Mesendoderm (in vitro differentiated cells): ENCODE measurements at regions not wholly inside any gene's neighbourhood (a gene's known extent, or its start where the extent isn't known, plus 50 kb on each side); places are given as distances from the start of the nearest gene placed in this dataset.

Experiments
- DNase-seq: peaks from one replicate; pipeline ENCODE4 v3.0.0; 2013
- H2AK5ac ChIP-seq: 2 replicates; pipeline ENCODE4 v1.6.1; 2013; ENCODE audit warnings: low read length, inconsistent platforms
- H2BK120ac ChIP-seq: 2 replicates; pipeline ENCODE4 v1.6.1; 2013; ENCODE audit warnings: low read depth, mild to moderate bottlenecking, low read length, moderate library complexity, mixed read lengths
- H2BK15ac ChIP-seq: replicated peaks from 2 replicates; pipeline ENCODE4 v1.6.1; 2013; ENCODE audit warnings: low read depth, mild to moderate bottlenecking, moderate library complexity
- H2BK5ac ChIP-seq: 2 replicates; pipeline ENCODE4 v1.6.1; 2013; ENCODE audit warnings: low read length, inconsistent platforms
- H3K18ac ChIP-seq: 2 replicates; pipeline ENCODE4 v1.6.1; 2013; ENCODE audit warnings: mild to moderate bottlenecking, low read length, mixed read lengths
- H3K23ac ChIP-seq: one replicate; pipeline ENCODE4 v1.6.1; 2013; ENCODE audit warnings: low read length
- H3K27ac ChIP-seq: 2 replicates; pipeline ENCODE4 v1.5.1; 2013; ENCODE audit warnings: low read depth, mild to moderate bottlenecking, inconsistent platforms, low read length, moderate library complexity
- H3K27me3 ChIP-seq: 2 replicates; pipeline ENCODE4 v1.6.1; 2013; ENCODE audit warnings: low read length, control low read depth, mild to moderate bottlenecking, inconsistent platforms; ENCODE audit not compliant: insufficient read depth, poor library complexity
- H3K36me3 ChIP-seq: 2 replicates; pipeline ENCODE4 v1.6.1; 2013; ENCODE audit warnings: low read length, inconsistent platforms; ENCODE audit not compliant: control insufficient read depth, insufficient read depth
- H3K4ac ChIP-seq: one replicate; pipeline ENCODE4 v1.6.1; 2013; ENCODE audit warnings: low read depth, mild to moderate bottlenecking, low read length, moderate library complexity
- H3K4me1 ChIP-seq: 2 replicates; pipeline ENCODE4 v1.6.1; 2013; ENCODE audit warnings: low read depth, low read length, inconsistent platforms; ENCODE audit not compliant: control insufficient read depth
- H3K4me2 ChIP-seq: 2 replicates; pipeline ENCODE4 v1.6.1; 2013; ENCODE audit warnings: low read length
- H3K4me3 ChIP-seq: 2 replicates; pipeline ENCODE4 v1.5.1; 2013; ENCODE audit warnings: mild to moderate bottlenecking, low read length
- H3K56ac ChIP-seq: one replicate; pipeline ENCODE4 v1.6.1; 2013; ENCODE audit warnings: low read length
- H3K79me1 ChIP-seq: 2 replicates; pipeline ENCODE4 v1.6.1; 2013; ENCODE audit warnings: low read length, inconsistent platforms
- H3K79me2 ChIP-seq: 2 replicates; pipeline ENCODE4 v1.6.1; 2013; ENCODE audit warnings: mild to moderate bottlenecking, low read length; ENCODE audit not compliant: control insufficient read depth, insufficient read depth
- H3K9ac ChIP-seq: 2 replicates; pipeline ENCODE4 v1.6.1; 2013; ENCODE audit warnings: low read length, inconsistent platforms
- H4K5ac ChIP-seq: one replicate; pipeline ENCODE4 v1.6.1; 2013; ENCODE audit warnings: low read length
- H4K8ac ChIP-seq: one replicate; pipeline ENCODE4 v1.6.1; 2013; ENCODE audit warnings: low read depth, mild to moderate bottlenecking, control low read depth, low read length, moderate library complexity
- WGBS: extraction: QIAGEN DNeasy Blood & Tissue Kit; methylation state at CpG from one replicate; pipeline ENCODE4 v1.1.7; 2013; ENCODE audit warnings: low lambda C conversion rate, missing lambda C conversion rate; ENCODE audit not compliant: insufficient coverage; ENCODE audit errors: extremely low coverage; 5-methylcytosine and 5-hydroxymethylcytosine counted together

GRCh38 chr1:177558372-177558771 is 387.6 kb downstream of the BRINP2 start:
- H3K79me2 ChIP-seq, result no peaks in the 10 kb centered on the region
- H3K4ac ChIP-seq, result no peak overlapping the region
- H2AK5ac ChIP-seq, result no peak overlapping the region
- no peaks in the 10 kb centered on the region for H3K4me1 ChIP-seq
- no peak overlapping the region for H3K4me2 ChIP-seq
- H3K18ac ChIP-seq, result no peak overlapping the region
- H3K4me3 ChIP-seq, result no peak overlapping the region
- H3K27ac ChIP-seq, result no peak overlapping the region
- no peaks in the 10 kb centered on the region for H3K36me3 ChIP-seq
- H2BK5ac ChIP-seq, result no peak overlapping the region
- no peak overlapping the region for H2BK15ac ChIP-seq
- DNase-seq, result no peak
- no peak overlapping the region for H3K9ac ChIP-seq
- H4K8ac ChIP-seq, result no peak overlapping the region
- H3K79me1 ChIP-seq, result no peaks in the 10 kb centered on the region
- H3K27me3 ChIP-seq, result no peaks in the 10 kb centered on the region
- no peak overlapping the region for H2BK120ac ChIP-seq
- WGBS, result no CpG with 5 or more reads among the region's 1 CpG
- H3K56ac ChIP-seq, result no peak overlapping the region
- no peak overlapping the region for H3K23ac ChIP-seq
- H4K5ac ChIP-seq, result no peak overlapping the region

GRCh38 chr1:177556163-177556562 is 385.4 kb downstream of the BRINP2 start:
- no peak overlapping the region for H2AK5ac ChIP-seq

GRCh38 chr1:177547200-177547599 is 376.4 kb downstream of the BRINP2 start:
- H3K23ac ChIP-seq, result no peak overlapping the region
- H3K4me2 ChIP-seq, result no peak overlapping the region
- H3K79me2 ChIP-seq, result no peaks in the 10 kb centered on the region
- H2BK120ac ChIP-seq, result no peak overlapping the region
- no peak overlapping the region for H2BK5ac ChIP-seq
- no peaks in the 10 kb centered on the region for H3K27me3 ChIP-seq
- no peak overlapping the region for H2AK5ac ChIP-seq
- no peak overlapping the region for H3K18ac ChIP-seq
- no peaks in the 10 kb centered on the region for H3K79me1 ChIP-seq
- H3K4me1 ChIP-seq, result no peaks in the 10 kb centered on the region
- no peaks in the 10 kb centered on the region for H3K36me3 ChIP-seq
- H4K5ac ChIP-seq, result no peak overlapping the region
- DNase-seq, result no peak
- 86% methylated on average over 1 of the region's 3 CpGs for WGBS
- H3K4ac ChIP-seq, result no peak overlapping the region
- H2BK15ac ChIP-seq, result no peak overlapping the region
- H3K27ac ChIP-seq, result no peak overlapping the region
- no peak overlapping the region for H4K8ac ChIP-seq
- no peak overlapping the region for H3K56ac ChIP-seq
- H3K9ac ChIP-seq, result no peak overlapping the region
- no peak overlapping the region for H3K4me3 ChIP-seq

More at GRCh38 chr1:177556163-177556562, 385.4 kb downstream of the BRINP2 start:
- Histone ChIP-seq H3K9ac (no peak overlapping the region), H3K36me3 (no peaks in the 10 kb centered on the region), H4K8ac (no peak overlapping the region), H3K4ac (no peak overlapping the region), H3K4me3 (no peak overlapping the region), H2BK15ac (no peak overlapping the region), H3K4me1 (no peaks in the 10 kb centered on the region), H2BK120ac (no peak overlapping the region), H2BK5ac (no peak overlapping the region), H3K4me2 (no peak overlapping the region), H3K18ac (no peak overlapping the region), H3K79me1 (no peaks in the 10 kb centered on the region), H3K79me2 (no peaks in the 10 kb centered on the region), H4K5ac (no peak overlapping the region), H3K27ac (no peak overlapping the region), H3K27me3 (no peaks in the 10 kb centered on the region), H3K23ac (no peak overlapping the region), H3K56ac (no peak overlapping the region)
- no CpG with 5 or more reads among the region's 1 CpG for WGBS
- DNase-seq, result no peak

GRCh38 chr1:177546346-177546745 is 375.6 kb downstream of the BRINP2 start:
- H2BK5ac ChIP-seq, result no peak overlapping the region
- no peak overlapping the region for H3K4me2 ChIP-seq

GRCh38 chr1:177526201-177526600 is 355.4 kb downstream of the BRINP2 start:
- H3K4me2 ChIP-seq, result no peak overlapping the region
- no peaks in the 10 kb centered on the region for H3K79me2 ChIP-seq
- H2AK5ac ChIP-seq, result no peak overlapping the region
- DNase-seq, result no peak
- no peak overlapping the region for H3K56ac ChIP-seq
- WGBS, result no CpG with 5 or more reads among the region's 1 CpG
- H3K23ac ChIP-seq, result no peak overlapping the region
- H3K18ac ChIP-seq, result no peak overlapping the region
- no peaks in the 10 kb centered on the region for H3K79me1 ChIP-seq
- H3K4me3 ChIP-seq, result no peak overlapping the region
- no peak overlapping the region for H3K4ac ChIP-seq
- no peaks in the 10 kb centered on the region for H3K27me3 ChIP-seq
- no peak overlapping the region for H2BK120ac ChIP-seq
- H2BK5ac ChIP-seq, result no peak overlapping the region
- no peak overlapping the region for H3K27ac ChIP-seq
- no peak overlapping the region for H4K5ac ChIP-seq
- no peak overlapping the region for H3K9ac ChIP-seq
- no peaks in the 10 kb centered on the region for H3K36me3 ChIP-seq
- H2BK15ac ChIP-seq, result no peak overlapping the region
- H3K4me1 ChIP-seq, result no peaks in the 10 kb centered on the region
- H4K8ac ChIP-seq, result no peak overlapping the region

More at GRCh38 chr1:177546346-177546745, 375.6 kb downstream of the BRINP2 start:
- H3K27ac ChIP-seq, result no peak overlapping the region
- no peaks in the 10 kb centered on the region for H3K27me3 ChIP-seq
- no peaks in the 10 kb centered on the region for H3K4me1 ChIP-seq
- H3K18ac ChIP-seq, result no peak overlapping the region
- no peaks in the 10 kb centered on the region for H3K79me2 ChIP-seq
- H3K79me1 ChIP-seq, result no peaks in the 10 kb centered on the region
- no peak overlapping the region for H2BK120ac ChIP-seq
- no peak overlapping the region for H2AK5ac ChIP-seq
- no peak overlapping the region for H4K8ac ChIP-seq
- no peak overlapping the region for H3K56ac ChIP-seq
- H4K5ac ChIP-seq, result no peak overlapping the region
- no peak overlapping the region for H3K23ac ChIP-seq
- DNase-seq, result no peak
- H3K36me3 ChIP-seq, result no peaks in the 10 kb centered on the region
- H3K9ac ChIP-seq, result no peak overlapping the region
- H3K4me3 ChIP-seq, result no peak overlapping the region
- no peak overlapping the region for H2BK15ac ChIP-seq
- H3K4ac ChIP-seq, result no peak overlapping the region

- Histone ChIP-seq H3K23ac (no peak overlapping the region), H2BK5ac (no peak overlapping the region), H3K56ac (no peak overlapping the region), H2AK5ac (no peak overlapping the region), H3K4me3 (no peak overlapping the region), H2BK15ac (no peak overlapping the region), H4K8ac (no peak overlapping the region), H3K79me2 (no peaks in the 10 kb centered on the region), H3K79me1 (no peaks in the 10 kb centered on the region), H3K4me2 (no peak overlapping the region), H3K27ac (no peak overlapping the region), H3K9ac (no peak overlapping the region), H4K5ac (no peak overlapping the region), H3K36me3 (no peaks in the 10 kb centered on the region), H3K4ac (no peak overlapping the region), H2BK120ac (no peak overlapping the region), H3K27me3 (no peaks in the 10 kb centered on the region), H3K4me1 (no peaks in the 10 kb centered on the region), H3K18ac (no peak overlapping the region)
- DNase-seq, result no peak
- WGBS, result no CpG with 5 or more reads among the region's 2 CpGs
These were observed 354.4 kb downstream of the BRINP2 start for GRCh38 chr1:177525176-177525575.
